Neural cell (in vitro differentiated cells): ENCODE measurements at regions not wholly inside any gene's neighbourhood (a gene's known extent, or its start where the extent isn't known, plus 50 kb on each side); places are given as distances from the start of the nearest gene placed in this dataset.

Experiments used
- H2AFZ ChIP-seq: fragments of 200-600, 300-800 bp; sonication (generic), shearing (Covaris generic); 2 replicates; pipeline ENCODE4 v1.6.0; 2014; ENCODE audit warnings: low read depth, mild to moderate bottlenecking, antibody characterized with exemption, low read length, moderate library complexity
- H3F3A ChIP-seq: fragments of 200-600 bp; shearing (Covaris generic); 2 replicates; pipeline ENCODE4 v1.6.1; 2016; ENCODE audit warnings: mild to moderate bottlenecking, moderate library complexity, mixed read lengths, antibody characterized with exemption, low read length; ENCODE audit not compliant: insufficient read depth, poor library complexity, severe bottlenecking
- H3K27ac ChIP-seq: fragments of 200-600, 300-800 bp; sonication (generic), shearing (Covaris generic); 2 replicates; pipeline ENCODE4 v1.5.1; 2014; ENCODE audit warnings: mild to moderate bottlenecking, low read length, moderate library complexity
- H3K27me3 ChIP-seq: fragments of 300-800, 200-600 bp; sonication (generic), shearing (Covaris generic); 2 replicates; pipeline ENCODE4 v1.6.0; 2014; ENCODE audit warnings: mild to moderate bottlenecking, low read depth, low read length, moderate library complexity; ENCODE audit not compliant: insufficient read depth
- H3K36me3 ChIP-seq: fragments of 300-800, 200-600 bp; sonication (generic), shearing (Covaris generic); 2 replicates; pipeline ENCODE4 v1.5.1; 2014; ENCODE audit warnings: mild to moderate bottlenecking, antibody characterized with exemption, low read length, moderate library complexity; ENCODE audit not compliant: insufficient read depth
- H3K4me2 ChIP-seq: fragments of 300-800, 200-600 bp; sonication (generic), shearing (Covaris generic); 2 replicates; pipeline ENCODE4 v1.6.0; 2014; ENCODE audit warnings: mild to moderate bottlenecking, low read length
- H3K4me3 ChIP-seq: fragments of 300-800, 200-600 bp; sonication (generic), shearing (Covaris generic); 2 replicates; pipeline ENCODE4 v1.5.1; 2014; ENCODE audit warnings: mild to moderate bottlenecking, low read length, moderate library complexity
- H3K79me2 ChIP-seq: fragments of 200-600 bp; shearing (Covaris generic); replicated peaks from 2 replicates; pipeline ENCODE4 v1.6.0; 2014; ENCODE audit warnings: mild to moderate bottlenecking, low read length, moderate library complexity; ENCODE audit not compliant: insufficient read depth
- H3K9ac ChIP-seq: fragments of 300-800, 200-600 bp; sonication (generic), shearing (Covaris generic); 2 replicates; pipeline ENCODE4 v1.6.1; 2016; ENCODE audit warnings: mild to moderate bottlenecking, low read length, mixed read lengths
- H3K9me2 ChIP-seq: fragments of 200-600 bp; shearing (Covaris generic); 2 replicates; pipeline ENCODE4 v1.6.1; 2016; ENCODE audit warnings: mild to moderate bottlenecking, low read length, mixed read lengths; ENCODE audit not compliant: insufficient read depth
- H3K9me3 ChIP-seq: fragments of 200-600, 300-800 bp; sonication (generic), shearing (Covaris generic); 2 replicates; pipeline ENCODE4 v1.6.1; 2016; ENCODE audit warnings: mild to moderate bottlenecking, mixed run types, low read length, moderate library complexity, mixed read lengths
- H4K20me1 ChIP-seq: fragments of 200-600 bp; shearing (Covaris generic); 2 replicates; pipeline ENCODE4 v1.6.1; 2016; ENCODE audit warnings: mild to moderate bottlenecking, mixed run types; ENCODE audit not compliant: insufficient read depth
- EP300 ChIP-seq: fragments of 450-650 bp; conservative IDR thresholded peaks from 2 replicates; pipeline ENCODE4 v1.6.1; 2014; ENCODE audit warnings: antibody characterized with exemption, mild to moderate bottlenecking, moderate library complexity; ENCODE audit not compliant: poor library complexity, severe bottlenecking
- EZH2 ChIP-seq: fragments of 200-600, 300-800 bp; shearing (Covaris generic), sonication (generic); IDR thresholded peaks from 2 replicates; pipeline ENCODE4 v1.6.1; 2014; ENCODE audit warnings: antibody characterized with exemption, low read length, borderline replicate concordance, mild to moderate bottlenecking; ENCODE audit not compliant: insufficient read depth, poor library complexity, severe bottlenecking
- MXI1 ChIP-seq: fragments of 450-650 bp; conservative IDR thresholded peaks from 2 replicates; pipeline ENCODE4 v1.6.1; 2014; ENCODE audit warnings: antibody characterized with exemption, mild to moderate bottlenecking; ENCODE audit not compliant: poor library complexity, severe bottlenecking
- POLR2AphosphoS5 ChIP-seq: IDR thresholded peaks from 2 replicates; pipeline ENCODE4 v1.6.1; 2012
- RAD21 ChIP-seq: fragments of 450-650 bp; conservative IDR thresholded peaks from 2 replicates; pipeline ENCODE4 v1.6.1; 2014; ENCODE audit warnings: antibody characterized with exemption, mild to moderate bottlenecking, moderate library complexity
- SMC3 ChIP-seq: fragments of 450-650 bp; conservative IDR thresholded peaks from 2 replicates; pipeline ENCODE4 v1.6.1; 2014; ENCODE audit warnings: antibody characterized with exemption, mild to moderate bottlenecking, moderate library complexity; ENCODE audit not compliant: poor library complexity
- TAF1 ChIP-seq: IDR thresholded peaks from 2 replicates; pipeline ENCODE4 v1.6.1; 2012; ENCODE audit warnings: low read depth
- TF ChIP-seq, protein P1 (sequence below): fragments of 450-650 bp; IDR thresholded peaks from 2 replicates; pipeline ENCODE4 v1.5.1; 2014; ENCODE audit warnings: antibody characterized with exemption, mild to moderate bottlenecking, moderate library complexity; ENCODE audit not compliant: poor library complexity, severe bottlenecking
- TF ChIP-seq, protein P2 (sequence below): IDR thresholded peaks from 2 replicates; pipeline ENCODE4 v1.6.1; 2012; ENCODE audit warnings: borderline replicate concordance

DNA sequence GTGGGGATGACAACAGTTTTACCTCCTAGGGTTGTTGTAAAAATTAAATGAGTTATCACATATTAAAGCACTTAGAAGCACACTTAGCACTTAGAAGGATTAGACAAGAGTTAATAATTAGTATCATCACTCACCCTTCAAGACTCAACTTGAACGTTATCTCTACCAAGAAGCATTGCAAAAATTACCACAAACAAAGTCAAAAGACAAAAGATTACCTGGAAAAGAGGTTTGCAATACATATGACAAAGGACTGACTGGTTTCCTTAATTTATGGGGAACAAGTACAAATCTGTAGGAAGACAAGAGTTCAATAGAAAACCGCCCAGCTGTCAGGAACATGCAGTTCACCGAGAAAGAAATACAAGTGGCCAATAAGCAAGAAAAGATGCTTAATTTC lies 93.3 kb upstream of the ATP1A1 start:
- Histone ChIP-seq H3K9ac (no peak overlapping the region), H3K27ac (no peak overlapping the region), H3K9me2 (no peaks in the 10 kb centered on the region), H3K36me3 (no peaks in the 10 kb centered on the region), H3K4me2 (no peak overlapping the region), H3F3A (no peaks in the 10 kb centered on the region), H3K4me3 (no peak overlapping the region), H3K79me2 (no peaks in the 10 kb centered on the region), H2AFZ (no peak overlapping the region), H4K20me1 (no peaks in the 10 kb centered on the region), H3K27me3 (no peaks in the 10 kb centered on the region), H3K9me3 (no peaks in the 10 kb centered on the region)
- TF ChIP-seq TAF1 (no peak), POLR2AphosphoS5 (no peak), EP300 (no peak), SMC3 (no peak), EZH2 (no peak), RAD21 (no peak), MXI1 (no peak)
- TF ChIP-seq, protein P1, sequence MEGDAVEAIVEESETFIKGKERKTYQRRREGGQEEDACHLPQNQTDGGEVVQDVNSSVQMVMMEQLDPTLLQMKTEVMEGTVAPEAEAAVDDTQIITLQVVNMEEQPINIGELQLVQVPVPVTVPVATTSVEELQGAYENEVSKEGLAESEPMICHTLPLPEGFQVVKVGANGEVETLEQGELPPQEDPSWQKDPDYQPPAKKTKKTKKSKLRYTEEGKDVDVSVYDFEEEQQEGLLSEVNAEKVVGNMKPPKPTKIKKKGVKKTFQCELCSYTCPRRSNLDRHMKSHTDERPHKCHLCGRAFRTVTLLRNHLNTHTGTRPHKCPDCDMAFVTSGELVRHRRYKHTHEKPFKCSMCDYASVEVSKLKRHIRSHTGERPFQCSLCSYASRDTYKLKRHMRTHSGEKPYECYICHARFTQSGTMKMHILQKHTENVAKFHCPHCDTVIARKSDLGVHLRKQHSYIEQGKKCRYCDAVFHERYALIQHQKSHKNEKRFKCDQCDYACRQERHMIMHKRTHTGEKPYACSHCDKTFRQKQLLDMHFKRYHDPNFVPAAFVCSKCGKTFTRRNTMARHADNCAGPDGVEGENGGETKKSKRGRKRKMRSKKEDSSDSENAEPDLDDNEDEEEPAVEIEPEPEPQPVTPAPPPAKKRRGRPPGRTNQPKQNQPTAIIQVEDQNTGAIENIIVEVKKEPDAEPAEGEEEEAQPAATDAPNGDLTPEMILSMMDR, result no peak
- TF ChIP-seq, protein P2, sequence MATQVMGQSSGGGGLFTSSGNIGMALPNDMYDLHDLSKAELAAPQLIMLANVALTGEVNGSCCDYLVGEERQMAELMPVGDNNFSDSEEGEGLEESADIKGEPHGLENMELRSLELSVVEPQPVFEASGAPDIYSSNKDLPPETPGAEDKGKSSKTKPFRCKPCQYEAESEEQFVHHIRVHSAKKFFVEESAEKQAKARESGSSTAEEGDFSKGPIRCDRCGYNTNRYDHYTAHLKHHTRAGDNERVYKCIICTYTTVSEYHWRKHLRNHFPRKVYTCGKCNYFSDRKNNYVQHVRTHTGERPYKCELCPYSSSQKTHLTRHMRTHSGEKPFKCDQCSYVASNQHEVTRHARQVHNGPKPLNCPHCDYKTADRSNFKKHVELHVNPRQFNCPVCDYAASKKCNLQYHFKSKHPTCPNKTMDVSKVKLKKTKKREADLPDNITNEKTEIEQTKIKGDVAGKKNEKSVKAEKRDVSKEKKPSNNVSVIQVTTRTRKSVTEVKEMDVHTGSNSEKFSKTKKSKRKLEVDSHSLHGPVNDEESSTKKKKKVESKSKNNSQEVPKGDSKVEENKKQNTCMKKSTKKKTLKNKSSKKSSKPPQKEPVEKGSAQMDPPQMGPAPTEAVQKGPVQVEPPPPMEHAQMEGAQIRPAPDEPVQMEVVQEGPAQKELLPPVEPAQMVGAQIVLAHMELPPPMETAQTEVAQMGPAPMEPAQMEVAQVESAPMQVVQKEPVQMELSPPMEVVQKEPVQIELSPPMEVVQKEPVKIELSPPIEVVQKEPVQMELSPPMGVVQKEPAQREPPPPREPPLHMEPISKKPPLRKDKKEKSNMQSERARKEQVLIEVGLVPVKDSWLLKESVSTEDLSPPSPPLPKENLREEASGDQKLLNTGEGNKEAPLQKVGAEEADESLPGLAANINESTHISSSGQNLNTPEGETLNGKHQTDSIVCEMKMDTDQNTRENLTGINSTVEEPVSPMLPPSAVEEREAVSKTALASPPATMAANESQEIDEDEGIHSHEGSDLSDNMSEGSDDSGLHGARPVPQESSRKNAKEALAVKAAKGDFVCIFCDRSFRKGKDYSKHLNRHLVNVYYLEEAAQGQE, result no peak

DNA sequence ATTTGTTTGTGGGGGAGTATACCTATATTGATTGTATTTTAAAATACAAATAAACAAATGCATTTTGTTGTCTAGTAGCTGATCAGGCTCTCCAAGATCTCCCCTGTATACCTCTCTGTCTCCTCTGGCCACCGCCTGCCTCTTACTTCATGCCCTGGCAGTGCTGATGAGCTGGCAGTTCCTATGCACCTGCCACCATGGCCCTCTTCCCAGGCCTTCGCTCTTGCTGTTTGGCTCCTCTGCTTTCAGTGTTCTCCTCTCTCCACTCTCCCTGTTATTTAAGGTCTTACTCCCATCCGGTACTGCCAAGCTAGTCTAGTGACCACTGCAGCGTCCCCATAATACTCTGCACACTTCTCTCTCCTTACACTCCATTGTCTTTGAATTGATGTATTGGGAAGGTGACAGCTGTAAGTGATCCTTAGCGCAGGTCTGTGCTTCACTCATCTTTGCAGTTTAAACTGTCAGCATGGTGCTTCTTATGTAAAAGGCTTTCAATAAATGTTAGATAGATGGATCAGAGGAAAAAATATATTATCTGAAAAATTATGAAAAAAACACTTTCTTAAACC lies 88.1 kb upstream of the ATP1A1 start:
- H3K9ac ChIP-seq, result peak overlapping the region; percentile 47
- H3K4me3 ChIP-seq, result no peak overlapping the region
- no peaks in the 10 kb centered on the region for H3F3A ChIP-seq
- H2AFZ ChIP-seq, result no peak overlapping the region
- H3K27ac ChIP-seq, result peak overlapping the region; percentile 76
- no peaks in the 10 kb centered on the region for H3K79me2 ChIP-seq
- H4K20me1 ChIP-seq, result no peaks in the 10 kb centered on the region
- no peaks in the 10 kb centered on the region for H3K36me3 ChIP-seq
- H3K9me3 ChIP-seq, result no peaks in the 10 kb centered on the region
- no peaks in the 10 kb centered on the region for H3K9me2 ChIP-seq
- no peak for TF ChIP-seq MXI1
- peak; percentile 92 for TF ChIP-seq EP300
- no peak for TF ChIP-seq EZH2
- no peak for TF ChIP-seq TAF1
- TF ChIP-seq, protein P1, result no peak
- TF ChIP-seq RAD21, result peak; percentile 33
- TF ChIP-seq, protein P2, result peak; percentile 35
- TF ChIP-seq POLR2AphosphoS5, result peak; percentile 68
- TF ChIP-seq SMC3, result no peak
- H3K27me3 ChIP-seq, result no peaks in the 10 kb centered on the region
- no peak overlapping the region for H3K4me2 ChIP-seq
